Pancreas (tissue), 10 donors: ENCODE measurements at regions not wholly inside any gene's neighbourhood (a gene's known extent, or its start where the extent isn't known, plus 50 kb on each side); places are given as distances from the start of the nearest gene placed in this dataset.

Source experiments
- ATAC-seq, 4 donors: fragments of 200-7000 bp; cut with Tn5 transposase; one replicate each; pipeline versions ENCODE4 v1.8.0 to v1.9.1; 2020; ENCODE audit warnings: mild to moderate bottlenecking in 4 of 4, moderate library complexity in 4 of 4
- DNase-seq, 6 donors: peaks; one replicate each; pipeline ENCODE4 v3.0.0-alpha.2; 2020
- FAIRE-seq: peaks from 2 replicates; lab custom pipeline; 2012; peaks lifted over from hg19 to GRCh38; lab: Jason Lieb, UNC
- H3K27ac ChIP-seq, 4 donors: fragments of 200-600 bp; sonication (generic); 1 replicate in 3 of 4; 2 replicates in 1 of 4; pipeline versions ENCODE4 v1.5.0 to v1.8.0; 2020
- H3K27me3 ChIP-seq, 4 donors: fragments of 200-600 bp; one replicate each; pipeline ENCODE4 v1.8.0; 2021
- H3K36me3 ChIP-seq, 3 donors: fragments of 200-600 bp; sonication (generic) in 1 of 3; one replicate each; pipeline versions ENCODE4 v1.5.0 to v1.8.0; 2020 to 2021
- H3K4me1 ChIP-seq, 3 donors: fragments of 200-600 bp; one replicate each; pipeline ENCODE4 v1.8.0; 2021
- H3K4me3 ChIP-seq, 4 donors: fragments of 200-600 bp; sonication (generic) in 2 of 4; one replicate each; pipeline versions ENCODE4 v1.5.0 to v1.8.0; 2020 to 2021
- H3K9me3 ChIP-seq, 4 donors: fragments of 200-600 bp; one replicate each; pipeline ENCODE4 v1.8.0; 2021
- WGBS, 2 donors: extraction: QIAGEN DNeasy Blood & Tissue Kit; methylation state at CpG; one replicate each; pipeline ENCODE4 v1.1.7; 2013; 5-methylcytosine and 5-hydroxymethylcytosine counted together
- intact Hi-C, 3 donors: fragments of 100-400 bp; cut with DNase I; formaldehyde crosslinking; loops; one replicate each; pipeline versions ENCODE4 v1.11.1 to v1.14.2; 2022
- TF ChIP-seq, protein P1 (sequence below), 4 donors: fragments of 200-600 bp; sonication (generic) in 3 of 4; IDR thresholded peaks; one replicate each; pipeline versions ENCODE4 v1.5.0 to v1.8.0; 2021; ENCODE audit warnings: antibody characterized with exemption in 4 of 4
- donor health status: healthy with polysubstance abuse.
- donor health status: DM: no; HTN: no; CAD: no; lungs with moderate emphysema.
- donor health status: DM: no; HTN: no; CAD: no.
- donor health status: control.
- donor health status: control.
- donor health status: Bipolar disorder and iron deficiency.
- donor health status: DM: yes; HTN: yes; CAD: no.
- donor health status: DM: no; HTN: no; CAD: no.
- donor health status: DM: no; HTN: no; CAD: no.
- donor health status: DM: yes; HTN: yes; CAD: no.

DNA sequence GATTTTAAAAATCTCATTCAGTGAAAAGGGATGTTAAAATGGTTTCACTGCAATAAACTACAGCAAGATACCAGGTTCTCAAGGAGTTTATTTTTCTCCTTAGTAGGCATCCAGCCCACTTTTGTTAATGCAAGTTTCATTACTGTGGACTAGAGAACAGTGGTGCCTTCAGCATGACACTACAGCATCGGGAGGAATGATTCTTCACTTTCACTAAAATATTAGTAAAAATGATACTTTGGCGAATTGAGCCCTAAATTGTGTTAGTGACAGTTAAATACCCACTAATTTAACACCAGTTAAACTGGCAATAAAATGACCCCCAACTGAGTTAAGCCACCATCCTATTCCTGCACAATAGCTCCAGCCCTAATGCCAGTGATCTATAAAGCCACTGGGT is 152.2 kb upstream of the MPDZ start:
- WGBS, 2 donors, result 75 to 80% methylated on average over 2 of the region's 2 CpGs

DNA sequence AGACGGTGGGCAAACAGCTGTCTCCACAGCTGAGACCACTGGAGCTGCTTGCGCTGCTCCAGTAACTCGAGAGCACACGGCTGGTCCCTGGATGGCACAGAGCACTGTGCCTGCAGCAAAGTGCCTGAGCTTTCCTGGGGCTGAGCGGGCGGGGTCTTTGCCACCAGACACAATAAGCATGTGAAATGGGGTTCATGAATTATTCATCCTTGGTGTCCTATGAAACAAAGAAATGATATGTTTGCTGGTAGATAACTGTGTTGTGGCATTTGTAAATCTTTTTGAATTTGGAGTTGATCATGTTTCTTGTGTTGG is 151.7 kb upstream of the MPDZ start:
- intact Hi-C loops, result loop anchor here in 1 of 3 donors (5.0 kb wide), 1 partner anchor 921 kb away; no protein-coding TSS in a partner anchor
- no peak overlapping the region for H3K27ac ChIP-seq

More for the DNA sequence above, 152.2 kb upstream of the MPDZ start:
- H3K4me3 ChIP-seq, result no peak overlapping the region
- no peaks in the 10 kb centered on the region for H3K9me3 ChIP-seq
- TF ChIP-seq, protein P1, sequence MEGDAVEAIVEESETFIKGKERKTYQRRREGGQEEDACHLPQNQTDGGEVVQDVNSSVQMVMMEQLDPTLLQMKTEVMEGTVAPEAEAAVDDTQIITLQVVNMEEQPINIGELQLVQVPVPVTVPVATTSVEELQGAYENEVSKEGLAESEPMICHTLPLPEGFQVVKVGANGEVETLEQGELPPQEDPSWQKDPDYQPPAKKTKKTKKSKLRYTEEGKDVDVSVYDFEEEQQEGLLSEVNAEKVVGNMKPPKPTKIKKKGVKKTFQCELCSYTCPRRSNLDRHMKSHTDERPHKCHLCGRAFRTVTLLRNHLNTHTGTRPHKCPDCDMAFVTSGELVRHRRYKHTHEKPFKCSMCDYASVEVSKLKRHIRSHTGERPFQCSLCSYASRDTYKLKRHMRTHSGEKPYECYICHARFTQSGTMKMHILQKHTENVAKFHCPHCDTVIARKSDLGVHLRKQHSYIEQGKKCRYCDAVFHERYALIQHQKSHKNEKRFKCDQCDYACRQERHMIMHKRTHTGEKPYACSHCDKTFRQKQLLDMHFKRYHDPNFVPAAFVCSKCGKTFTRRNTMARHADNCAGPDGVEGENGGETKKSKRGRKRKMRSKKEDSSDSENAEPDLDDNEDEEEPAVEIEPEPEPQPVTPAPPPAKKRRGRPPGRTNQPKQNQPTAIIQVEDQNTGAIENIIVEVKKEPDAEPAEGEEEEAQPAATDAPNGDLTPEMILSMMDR (IDR thresholded peaks at IDR 0.05), result no peak
- DNase-seq, result no peak
- H3K27me3 ChIP-seq, result peaks cover 0 to 7% (median 3%) of the 10 kb centered on the region in 4 donors
- FAIRE-seq, result no peak
- H3K4me1 ChIP-seq, result no peaks in the 10 kb centered on the region
- intact Hi-C loops, result loop anchor here in 1 of 3 donors (5.0 kb wide), 1 partner anchor 921 kb away; no protein-coding TSS in a partner anchor
- H3K27ac ChIP-seq, result no peak overlapping the region
- no peak for ATAC-seq
- no peaks in the 10 kb centered on the region for H3K36me3 ChIP-seq

DNA sequence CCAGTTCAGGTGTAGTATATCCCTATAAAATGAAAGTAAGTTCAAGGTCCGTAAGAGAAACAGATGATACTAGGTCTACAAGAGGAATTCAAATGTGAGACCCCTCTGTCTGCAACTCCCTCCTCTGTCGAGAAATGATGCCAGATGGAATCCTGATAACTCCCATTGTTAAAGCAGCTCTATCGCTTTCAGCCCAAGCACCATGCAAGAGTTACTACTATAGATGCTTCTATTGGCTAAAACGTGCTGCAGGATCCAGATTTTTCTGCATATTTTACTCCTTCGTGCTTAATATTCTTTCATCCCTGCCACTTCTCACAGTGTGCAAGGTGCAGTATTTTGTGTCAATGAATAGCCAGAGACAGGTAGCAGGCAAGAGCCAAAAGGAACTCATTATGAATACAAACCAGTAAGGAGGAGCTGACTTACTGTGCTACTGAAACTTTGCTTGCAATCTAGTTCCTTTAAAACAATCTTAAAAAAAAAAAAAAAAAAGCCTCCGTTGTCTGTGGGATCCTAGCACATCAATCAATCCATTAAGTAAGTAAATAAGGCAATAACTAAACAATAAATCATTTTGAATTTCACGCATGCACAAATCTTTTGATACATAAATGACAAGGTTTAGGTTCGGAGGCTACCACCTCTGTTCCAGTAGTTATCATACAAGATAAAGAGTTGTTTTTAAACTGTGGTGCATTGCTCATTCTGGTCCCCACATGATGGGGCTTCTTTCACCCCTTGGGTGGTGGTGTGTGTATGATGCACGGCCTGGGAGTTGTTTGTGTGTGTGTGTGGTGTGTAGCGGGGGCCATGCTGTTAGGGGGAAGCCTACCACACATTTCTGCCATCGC is 151.1 kb upstream of the MPDZ start:
- FAIRE-seq, result no peak
- 32 to 41% methylated on average over 11 of the region's 11 CpGs for WGBS, 2 donors
- no peak overlapping the region for H3K27ac ChIP-seq
- H3K4me3 ChIP-seq, result no peak overlapping the region
- no peak for DNase-seq
- TF ChIP-seq, protein P1 (IDR thresholded peaks at IDR 0.05), result no peak
- peaks cover 0 to 7% (median 3%) of the 10 kb centered on the region in 4 donors for H3K27me3 ChIP-seq
- no peaks in the 10 kb centered on the region for H3K4me1 ChIP-seq
- H3K9me3 ChIP-seq, result no peaks in the 10 kb centered on the region
- intact Hi-C loops, result loop anchor here in 1 of 3 donors (5.0 kb wide), 1 partner anchor 922 kb away; no protein-coding TSS in a partner anchor
- no peaks in the 10 kb centered on the region for H3K36me3 ChIP-seq
- ATAC-seq, result no peak

More for the DNA sequence above, 151.7 kb upstream of the MPDZ start:
- TF ChIP-seq, protein P1 (IDR thresholded peaks at IDR 0.05), result no peak
- H3K4me1 ChIP-seq, result no peaks in the 10 kb centered on the region
- ATAC-seq, result no peak
- 55 to 71% methylated on average over 6 of the region's 6 CpGs for WGBS, 2 donors
- no peaks in the 10 kb centered on the region for H3K9me3 ChIP-seq
- H3K4me3 ChIP-seq, result no peak overlapping the region
- H3K27me3 ChIP-seq, result peaks cover 0 to 7% (median 3%) of the 10 kb centered on the region in 4 donors
- no peaks in the 10 kb centered on the region for H3K36me3 ChIP-seq
- no peak for FAIRE-seq
- DNase-seq, result peak in 1 of 6 donors; percentile 24

DNA sequence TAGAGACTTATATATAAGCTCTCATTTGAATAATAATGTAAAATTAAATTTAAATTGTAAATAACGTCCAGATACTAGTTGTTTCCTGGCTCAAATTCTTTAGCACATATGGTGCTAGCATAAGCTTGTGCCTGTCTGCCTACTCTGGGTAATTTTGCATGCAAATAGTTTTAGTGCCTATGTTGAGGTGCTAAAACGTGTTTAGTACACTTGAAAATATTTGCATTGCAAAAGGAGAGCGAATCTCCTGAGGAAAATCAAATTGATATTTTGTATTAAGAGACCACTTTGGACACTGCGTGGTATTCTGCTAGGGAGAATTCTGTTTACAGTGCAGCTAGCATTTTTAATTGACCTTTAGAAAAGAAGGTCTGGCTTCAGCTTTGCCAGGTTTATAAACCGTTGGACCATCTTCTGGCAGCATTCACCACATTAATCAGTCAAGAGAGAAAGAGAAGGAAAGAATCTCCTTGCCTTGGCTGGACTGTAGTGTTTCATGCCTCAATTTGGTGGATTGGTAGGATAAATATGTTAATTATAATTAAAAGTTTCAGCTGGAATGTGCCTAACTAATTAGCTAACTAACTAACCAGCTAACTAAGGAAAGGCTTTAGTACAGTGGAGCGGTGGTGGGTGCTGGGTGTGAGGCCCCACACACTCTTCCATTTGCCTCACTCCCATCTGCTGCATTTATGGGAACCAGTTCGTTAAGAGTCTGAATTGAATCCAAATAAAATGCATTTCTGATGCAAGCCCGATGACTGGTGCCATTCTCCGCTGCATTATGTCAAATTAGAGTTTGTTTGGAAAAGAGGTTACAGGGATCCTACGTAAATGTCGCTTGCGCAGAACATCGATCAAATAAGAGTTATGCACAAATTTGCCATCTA is 150.1 kb upstream of the MPDZ start:
- Histone ChIP-seq H3K4me3 (no peak overlapping the region), H3K27me3 (peaks cover 0 to 7% (median 3%) of the 10 kb centered on the region in 4 donors)
- intact Hi-C loops, result loop anchor here in 1 of 3 donors (5.0 to 10.0 kb wide), 2 partner anchors 923 to 995 kb away; no protein-coding TSS in a partner anchor

More for the DNA sequence above, 150.1 kb upstream of the MPDZ start:
- Histone ChIP-seq H3K4me1 (no peaks in the 10 kb centered on the region), H3K27ac (no peak overlapping the region), H3K36me3 (no peaks in the 10 kb centered on the region), H3K9me3 (no peaks in the 10 kb centered on the region)
- no peak for ATAC-seq
- 72 to 82% methylated on average over 13 of the region's 13 CpGs for WGBS, 2 donors
- TF ChIP-seq, protein P1 (IDR thresholded peaks at IDR 0.05), result no peak
- FAIRE-seq, result no peak
- DNase-seq, result no peak
